ENCODE measurements at regions not wholly inside any gene's neighbourhood (a gene's known extent, or its start where the extent isn't known, plus 50 kb on each side); places are given as distances from the start of the nearest gene placed in this dataset.

GRCh38 chr9:3586066-3586465 is 60.3 kb upstream of the RFX3 start:
- TF ChIP-seq CREB1 (CRISPR knock-in tag; IDR thresholded peaks at IDR 0.05; ENCODE audit: low read depth) (no peak), ZNF331 (CRISPR knock-in tag; IDR thresholded peaks at IDR 0.05; ENCODE audit: low read depth) (no peak), NANOG (IDR thresholded peaks at IDR 0.05; ENCODE audit: borderline replicate concordance) (no peak), EZH2phosphoT487 (IDR thresholded peaks at IDR 0.05; ENCODE audit: unreplicated experiment) (no peak), CTCF (conservative IDR thresholded peaks at IDR 0.05; ENCODE audit: low read depth in 2 of 2) (no peak), EZH2 (IDR thresholded peaks at IDR 0.05; ENCODE audit: low read depth, unreplicated experiment) (no peak), ETS1 (IDR thresholded peaks at IDR 0.05) (no peak), ZNF462 (CRISPR knock-in tag; IDR thresholded peaks at IDR 0.05) (no peak), ZNF114 (CRISPR knock-in tag; IDR thresholded peaks at IDR 0.05) (no peak), REST (IDR thresholded peaks at IDR 0.05; ENCODE audit: unreplicated experiment) (no peak), STAT1 (IDR thresholded peaks at IDR 0.05; ENCODE audit: unreplicated experiment) (no peak), JUNB (IDR thresholded peaks at IDR 0.05; ENCODE audit: unreplicated experiment) (no peak)
- no peaks in the 10 kb centered on the region for H4K20me1 ChIP-seq (replicated peaks; ENCODE audit: insufficient read depth)
- H3K27ac Mint-ChIP-seq: no peak overlapping the region
- H3K4me2 ChIP-seq: no peak overlapping the region
- H3K27me3 ChIP-seq (ENCODE audit: insufficient read depth): no peaks in the 10 kb centered on the region
- H3F3A ChIP-seq (replicated peaks; ENCODE audit: low read depth): no peaks in the 10 kb centered on the region
- no peaks in the 10 kb centered on the region for H3K4me1 ChIP-seq (ENCODE audit: insufficient read depth)
- DNase-seq (ENCODE audit: low spot score) (no peak), ATAC-seq (no peak)
- H3K27ac ChIP-seq (ENCODE audit: low read depth): no peak overlapping the region
- no peak overlapping the region for H2AFZ ChIP-seq
- peaks cover 10% of the 10 kb centered on the region; the same call in 2 of the 3 replicates for H3K9me3 Mint-ChIP-seq
- peaks cover 24% of the 10 kb centered on the region for H3K9me2 ChIP-seq (ENCODE audit: insufficient read depth)
- no peak overlapping the region for H3K4me3 ChIP-seq
- H3K36me3 Mint-ChIP-seq (ENCODE audit: low read depth): peaks cover 3% of the 10 kb centered on the region
- no peaks in the 10 kb centered on the region for H3K36me3 ChIP-seq (ENCODE audit: insufficient read depth)
- no peak overlapping the region for H3K4me3 Mint-ChIP-seq
- H3K4me1 Mint-ChIP-seq: no peaks in the 10 kb centered on the region
- H3K79me2 ChIP-seq (replicated peaks; ENCODE audit: insufficient read depth): no peaks in the 10 kb centered on the region
- no peaks in the 10 kb centered on the region for H3K27me3 Mint-ChIP-seq (ENCODE audit: insufficient read depth, low read depth, poor library complexity)
